HG03354 (cell line): ENCODE measurements at regions not wholly inside any gene's neighbourhood (a gene's known extent, or its start where the extent isn't known, plus 50 kb on each side); places are given as distances from the start of the nearest gene placed in this dataset.
"Not testable (repeated sequence)": the region's sequence is repeated elsewhere in the genome, so short reads cannot be mapped to it uniquely, and the experiment has no call there.

Experiments used
- ATAC-seq: cut with Tn5 transposase; IDR thresholded peaks from one replicate; pipeline ENCODE4 v1.9.1; 2021; ENCODE audit warnings: mild to moderate bottlenecking; ENCODE audit not compliant: unreplicated experiment, poor library complexity, severe bottlenecking

GRCh38 chr18:14357553-14358297 is 185.7 kb downstream of the POTEC start:
- not testable (repeated sequence) for ATAC-seq

DNA sequence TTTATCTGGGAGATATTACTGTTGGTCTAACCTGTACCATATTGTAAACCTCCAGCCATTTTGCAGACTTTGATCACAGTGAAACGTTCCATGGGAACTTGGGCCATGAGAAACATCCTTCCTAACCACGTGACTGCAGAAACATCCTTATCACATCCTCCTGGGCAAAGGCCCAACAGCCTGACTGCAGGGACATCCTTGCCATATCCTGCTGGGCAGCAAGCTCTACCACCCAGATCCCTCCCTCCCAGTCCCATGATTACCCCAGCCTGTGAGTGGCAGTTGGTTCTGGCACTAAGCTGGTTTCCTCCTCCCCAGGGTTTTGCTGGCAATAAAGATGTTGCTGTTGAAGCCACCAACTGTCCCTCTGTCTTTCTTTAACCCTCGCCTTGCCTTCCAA is 201.2 kb downstream of the POTEC start:
- not testable (repeated sequence) for ATAC-seq

DNA sequence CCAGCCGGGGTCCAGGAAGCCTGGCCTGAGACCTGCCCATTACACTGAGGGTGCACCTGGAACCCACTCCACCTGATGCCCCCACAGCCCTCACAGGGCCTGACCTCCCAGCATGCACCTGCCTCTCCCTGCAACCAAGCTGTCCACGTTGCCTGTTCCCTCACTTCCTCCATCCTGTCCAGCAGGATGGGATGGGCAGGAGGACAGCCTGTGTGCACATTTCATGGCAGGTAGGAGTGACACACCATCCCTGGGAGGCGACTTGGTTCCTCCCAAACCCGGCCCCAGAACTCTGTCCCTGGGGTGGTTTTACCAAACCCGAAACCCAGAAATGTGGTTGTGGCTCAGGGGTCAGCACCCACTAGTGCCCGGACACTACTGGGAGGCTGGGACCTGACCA is 203.8 kb upstream of the ZNF519 start:
- ATAC-seq, result not testable (repeated sequence)

GRCh38 chr18:14321217-14321616 is 189.0 kb upstream of the ZNF519 start:
- ATAC-seq, result not testable (repeated sequence)

- ATAC-seq, result not testable (repeated sequence)
Measured at GRCh38 chr18:14301255-14301654, 169.0 kb upstream of the ZNF519 start.

GRCh38 chr18:14295081-14295480 is 162.8 kb upstream of the ZNF519 start:
- ATAC-seq, result not testable (repeated sequence)

- no peak for ATAC-seq
Measured at GRCh38 chr18:14285053-14285452, 152.8 kb upstream of the ZNF519 start.

GRCh38 chr18:14275391-14275790 is 143.2 kb upstream of the ZNF519 start:
- not testable (repeated sequence) for ATAC-seq

DNA sequence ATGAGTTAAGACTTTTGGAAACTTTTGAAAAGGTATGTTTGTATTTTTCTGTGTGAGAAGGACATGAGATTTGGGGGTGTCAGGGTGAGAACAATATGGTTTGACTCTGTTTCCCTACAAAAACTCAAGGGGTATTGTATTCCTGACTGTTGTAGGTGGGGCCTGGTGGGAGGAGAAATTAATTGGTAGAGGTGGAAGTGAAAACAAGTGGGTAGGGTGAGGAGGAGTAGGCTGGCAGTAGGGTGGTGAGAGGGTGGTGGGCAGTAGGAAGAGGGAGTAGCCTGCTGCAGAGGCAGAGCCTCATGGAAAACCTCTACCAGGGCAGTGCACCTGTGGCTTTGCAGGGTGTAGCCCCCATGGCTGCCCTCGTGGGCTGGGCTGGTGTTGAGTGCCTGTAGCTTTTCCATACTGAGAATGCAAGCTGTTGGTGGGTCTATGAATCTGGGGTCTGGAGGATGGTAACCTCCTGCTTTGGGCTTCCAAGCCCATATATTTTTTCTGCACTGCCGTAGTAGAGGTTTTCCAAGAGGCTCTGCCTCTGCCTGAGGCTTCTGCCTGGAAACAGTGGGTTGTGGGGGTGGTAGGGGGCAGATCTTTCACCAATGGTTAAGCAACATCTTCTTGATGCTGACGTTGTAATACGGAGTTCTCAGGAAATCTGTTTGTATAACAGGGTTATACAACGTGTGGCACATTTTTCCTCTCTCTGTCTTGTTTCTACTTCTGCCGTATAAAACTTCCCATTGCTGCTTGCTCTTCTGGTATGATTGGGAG is 133.6 kb upstream of the ZNF519 start:
- not testable (repeated sequence) for ATAC-seq

- ATAC-seq, result not testable (repeated sequence)
Measured at GRCh38 chr18:14262786-14263185, 130.6 kb upstream of the ZNF519 start.

DNA sequence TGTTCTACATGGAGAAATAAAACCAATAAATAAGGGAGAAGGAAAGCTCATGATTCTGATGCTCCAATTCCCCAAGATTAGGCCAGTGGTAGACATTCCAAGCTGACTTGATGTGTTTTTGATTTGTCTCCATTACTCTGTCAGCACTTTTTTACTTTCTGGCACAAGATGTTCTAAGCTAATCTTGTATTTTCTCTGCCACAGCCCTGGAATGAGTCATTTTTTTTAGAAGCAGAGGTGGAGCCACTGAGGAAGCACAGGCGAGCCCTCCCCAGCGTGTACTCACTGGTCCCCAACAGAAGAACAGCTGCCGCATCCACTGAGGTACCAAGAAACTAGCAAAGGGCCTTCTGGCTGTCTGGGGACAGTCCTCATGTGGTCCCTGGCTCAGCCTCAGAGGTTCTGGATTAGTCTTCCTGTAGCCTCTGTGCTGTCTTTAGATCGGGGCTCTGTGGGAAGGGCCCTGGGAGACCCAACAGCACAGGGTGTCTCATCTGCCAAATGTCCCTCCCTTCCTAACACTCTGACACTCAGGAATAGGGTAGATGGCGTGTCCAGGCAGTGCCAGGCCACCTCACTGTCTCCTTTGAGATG is 117.9 kb upstream of the ZNF519 start:
- not testable (repeated sequence) for ATAC-seq

DNA sequence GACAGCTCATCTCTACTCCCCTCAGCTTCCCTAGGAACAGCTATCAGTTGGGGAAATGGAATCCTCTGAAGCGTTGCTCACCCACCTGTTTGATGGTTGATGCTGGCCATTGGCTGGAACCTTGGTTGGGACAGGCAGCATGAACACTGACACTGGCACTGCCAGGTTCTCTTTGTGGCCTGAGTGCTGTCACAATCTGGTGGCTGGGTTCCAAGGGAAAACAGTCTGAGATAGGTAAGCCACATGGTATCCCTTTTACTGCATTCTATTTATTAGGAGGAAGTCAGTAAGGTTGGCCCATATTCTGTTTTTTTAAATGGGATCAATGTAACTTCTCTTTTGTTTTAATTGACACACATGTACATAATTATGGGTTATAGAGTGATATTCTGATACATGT is 107.0 kb upstream of the ZNF519 start:
- ATAC-seq, result not testable (repeated sequence)

- ATAC-seq, result not testable (repeated sequence)
Measured at GRCh38 chr18:14236356-14237048, 104.3 kb upstream of the ZNF519 start.

DNA sequence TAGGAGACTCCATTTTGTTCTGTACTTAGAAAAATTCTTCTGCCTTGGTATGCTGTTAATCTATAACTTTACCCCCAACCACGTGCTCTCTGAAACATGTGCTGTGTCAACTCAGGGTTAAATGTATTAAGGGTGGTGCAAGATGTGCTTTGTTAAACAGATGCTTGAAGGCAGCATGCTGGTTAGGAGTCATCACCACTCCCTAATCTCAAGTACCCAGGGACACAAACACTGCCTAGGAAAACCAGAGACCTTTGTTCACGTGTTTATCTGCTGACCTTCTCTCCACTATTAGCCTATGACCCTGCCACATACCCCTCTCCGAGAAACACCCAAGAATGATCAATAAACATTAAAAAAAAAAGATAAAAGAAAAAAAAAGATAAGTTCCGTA is 93.0 kb upstream of the ZNF519 start:
- ATAC-seq, result not testable (repeated sequence)

GRCh38 chr18:14224551-14225285 is 92.5 kb upstream of the ZNF519 start:
- ATAC-seq, result not testable (repeated sequence)

DNA sequence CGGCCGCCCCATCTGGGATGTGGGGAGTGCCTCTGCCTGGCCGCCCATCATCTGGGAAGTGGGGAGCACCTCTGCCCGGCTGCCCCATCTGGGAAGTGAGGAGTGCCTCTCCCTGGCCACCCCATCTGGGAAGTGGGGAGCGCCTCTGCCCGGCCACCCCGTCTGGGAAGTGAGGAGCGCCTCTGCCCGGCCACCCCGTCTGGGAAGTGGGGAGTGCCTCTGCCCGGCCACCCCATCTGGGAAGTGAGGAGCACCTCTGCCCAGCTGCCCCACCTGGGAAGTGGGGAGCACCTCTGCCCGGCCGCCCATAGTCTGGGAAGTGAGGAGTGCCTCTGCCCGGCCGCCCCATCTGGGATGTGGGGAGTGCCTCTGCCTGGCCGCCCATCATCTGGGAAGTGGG is 91.7 kb upstream of the ZNF519 start:
- ATAC-seq, result not testable (repeated sequence)

- ATAC-seq, result not testable (repeated sequence)
Measured at GRCh38 chr18:14223231-14223822, 91.1 kb upstream of the ZNF519 start.

- not testable (repeated sequence) for ATAC-seq
Measured at GRCh38 chr18:14222354-14223221, 90.4 kb upstream of the ZNF519 start.
